Transverse colon (tissue), 4 donors: ENCODE measurements at regions not wholly inside any gene's neighbourhood (a gene's known extent, or its start where the extent isn't known, plus 50 kb on each side); places are given as distances from the start of the nearest gene placed in this dataset.

Experiments used
- DNase-seq: peaks from one replicate; pipeline ENCODE4 v3.0.0-alpha.2; 2019
- H3K27ac ChIP-seq, 4 donors: fragments of 200-600 bp; sonication (generic); 2 replicates each; pipeline ENCODE4 v1.5.1; 2016 to 2018; ENCODE audit warnings: inconsistent platforms in 4 of 4
- H3K27me3 ChIP-seq: fragments of 200-600 bp; sonication (generic); 2 replicates; pipeline ENCODE4 v1.5.1; 2017; ENCODE audit warnings: inconsistent platforms
- H3K36me3 ChIP-seq, 4 donors: fragments of 200-600 bp; sonication (generic); 2 replicates each; pipeline ENCODE4 v1.5.1; 2017 to 2019; ENCODE audit warnings: inconsistent platforms in 4 of 4
- H3K4me1 ChIP-seq, 4 donors: fragments of 200-600 bp; sonication (generic); 2 replicates each; pipeline ENCODE4 v1.5.1; 2017 to 2020; ENCODE audit warnings: inconsistent platforms in 4 of 4
- H3K4me3 ChIP-seq, 4 donors: fragments of 200-600 bp; sonication (generic); 1 replicate in 1 of 4; 2 replicates in 3 of 4; pipeline versions ENCODE4 v1.5.1 to v1.6.1; 2017 to 2019; ENCODE audit warnings: inconsistent platforms in 4 of 4
- H3K9me3 ChIP-seq, 2 donors: fragments of 200-600 bp; sonication (generic); 2 replicates each; pipeline ENCODE4 v1.5.1; 2017 to 2019; ENCODE audit warnings: inconsistent platforms in 2 of 2
- CTCF ChIP-seq, 5 experiments: fragments of 200-600 bp in 3 of 5; fragments of 450-650 bp in 2 of 5; sonication (generic) in 3 of 5; IDR thresholded peaks; 1 replicate in 2 of 5; 2 replicates in 3 of 5; pipeline ENCODE4 v1.5.1; 2016 to 2017; ENCODE audit warnings: antibody characterized with exemption in 5 of 5, inconsistent platforms in 3 of 5, mild to moderate bottlenecking in 2 of 5, moderate library complexity in 1 of 5
- EP300 ChIP-seq: sonication (generic); formaldehyde crosslinking; IDR thresholded peaks from one replicate; pipeline ENCODE4 v1.6.1; 2017; ENCODE audit warnings: antibody characterized with exemption, low read depth
- POLR2A ChIP-seq: fragments of 450-650 bp; IDR thresholded peaks from one replicate; pipeline ENCODE4 v1.6.1; 2016; ENCODE audit warnings: antibody characterized with exemption, mild to moderate bottlenecking, moderate library complexity
- POLR2AphosphoS5 ChIP-seq, 3 donors: sonication (generic); formaldehyde crosslinking; IDR thresholded peaks; one replicate each; pipeline ENCODE4 v1.6.1; 2016; ENCODE audit warnings: antibody characterized with exemption in 3 of 3
- WGBS, 2 donors: methylation state at CpG; one replicate each; pipeline ENCODE4 v1.1.5; 2018; ENCODE audit warnings: low coverage in 1 of 2; 5-methylcytosine and 5-hydroxymethylcytosine counted together
- in situ Hi-C, 4 donors: fragments of 200-750 bp; cut with MboI; loops; one replicate each; pipeline versions ENCODE4 v1.15.0 to v1.15.1; 2017; ENCODE audit warnings: low sequenced_read_pairs in 3 of 4, low pct_ligation_motif_present in 1 of 4, low pct_unique_long_range_greater_than_20kb in 1 of 4
- intact Hi-C: fragments of 100-400 bp; cut with DNase I; formaldehyde crosslinking; loops from one replicate; pipeline ENCODE4 v1.15.1; 2023; ENCODE audit warnings: low total_unique reads

DNA sequence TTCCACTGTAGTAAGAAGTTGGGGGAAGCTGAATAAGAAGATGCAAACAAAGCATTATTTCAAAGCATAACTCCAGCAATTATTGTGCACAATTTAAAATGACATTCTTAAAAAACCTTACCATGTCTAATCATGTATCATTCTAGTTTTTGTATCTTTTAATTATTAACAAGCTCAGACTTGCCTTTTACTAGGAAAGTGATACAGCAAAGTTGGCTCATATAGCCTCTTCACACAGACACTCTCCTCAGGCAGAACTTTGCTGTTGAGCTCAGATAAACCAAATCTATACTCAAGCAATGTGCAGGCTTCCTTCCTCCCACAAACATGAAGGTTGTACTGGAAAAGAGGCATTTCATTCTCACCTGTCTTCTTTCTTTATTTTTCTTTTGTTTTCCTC is 358.7 kb upstream of the EMCN start:
- H3K9me3 ChIP-seq: no peaks in the 10 kb centered on the region
- no peaks in the 10 kb centered on the region for H3K36me3 ChIP-seq

GRCh38 chr4:100875296-100876068 is 357.7 kb upstream of the EMCN start:
- no peaks in the 10 kb centered on the region for H3K27me3 ChIP-seq

More for the DNA sequence above, 358.7 kb upstream of the EMCN start:
- no peak for DNase-seq
- Histone ChIP-seq H3K27me3 (no peaks in the 10 kb centered on the region), H3K27ac (no peak overlapping the region), H3K4me3 (no peak overlapping the region), H3K4me1 (no peaks in the 10 kb centered on the region)
- in situ Hi-C loops (no loop called here), intact Hi-C loops (no loop called here)
- no peak for TF ChIP-seq POLR2A

DNA sequence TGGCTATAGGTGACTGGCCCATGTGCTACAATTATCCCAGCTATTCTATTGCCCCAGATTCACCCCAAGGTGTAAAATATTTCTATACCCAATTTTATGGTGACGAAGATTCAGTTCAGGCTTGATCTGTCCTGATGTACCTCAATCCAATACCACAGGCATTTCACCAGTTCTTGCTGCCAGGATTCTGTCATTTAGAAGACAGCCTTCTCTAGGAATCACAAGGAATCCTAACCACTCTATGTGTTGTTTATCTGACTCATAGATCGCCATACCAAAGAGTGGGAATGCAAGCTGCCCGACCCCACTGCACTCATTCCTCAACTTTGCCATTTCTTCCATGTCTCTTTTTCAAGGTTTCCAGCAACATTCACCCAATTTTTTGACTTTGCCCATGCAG is 355.0 kb upstream of the EMCN start:
- H3K9me3 ChIP-seq: no peaks in the 10 kb centered on the region
- intact Hi-C loops (no loop called here), in situ Hi-C loops (loop anchor here in 1 of 4 donors (25.0 kb wide), 1 partner anchor 111 kb away; no protein-coding TSS in a partner anchor)
- TF ChIP-seq POLR2A: no peak
- no peak for TF ChIP-seq CTCF (IDR thresholded peaks at IDR 0.05)
- no peaks in the 10 kb centered on the region for H3K27me3 ChIP-seq
- no peak overlapping the region for H3K4me3 ChIP-seq
- 93 to 95% methylated on average over 3 of the region's 3 CpGs for WGBS, 2 donors
- no peak overlapping the region for H3K27ac ChIP-seq
- DNase-seq: no peak
- H3K4me1 ChIP-seq: no peaks in the 10 kb centered on the region
- H3K36me3 ChIP-seq: no peaks in the 10 kb centered on the region

More at GRCh38 chr4:100875296-100876068, 357.7 kb upstream of the EMCN start:
- no peak overlapping the region for H3K27ac ChIP-seq
- WGBS, 2 donors: 63 to 87% methylated on average over 1 to 4 of the region's 4 CpGs
- H3K36me3 ChIP-seq: no peaks in the 10 kb centered on the region
- in situ Hi-C loops (no loop called here), intact Hi-C loops (no loop called here)
- H3K4me1 ChIP-seq: no peaks in the 10 kb centered on the region
- H3K9me3 ChIP-seq: no peaks in the 10 kb centered on the region
- TF ChIP-seq POLR2AphosphoS5 (IDR thresholded peaks at IDR 0.05) (no peak), CTCF (IDR thresholded peaks at IDR 0.05) (no peak), POLR2A (no peak), EP300 (no peak)
- H3K4me3 ChIP-seq: no peak overlapping the region
- no peak for DNase-seq

GRCh38 chr4:100870940-100871772 is 353.3 kb upstream of the EMCN start:
- intact Hi-C loops (no loop called here), in situ Hi-C loops (loop anchor here in 1 of 4 donors (25.0 kb wide), 1 partner anchor 109 kb away; no protein-coding TSS in a partner anchor)
- no peaks in the 10 kb centered on the region for H3K36me3 ChIP-seq
- no peak overlapping the region for H3K4me3 ChIP-seq
- H3K4me1 ChIP-seq: no peaks in the 10 kb centered on the region
- 94 to 100% methylated on average over 2 to 8 of the region's 8 CpGs for WGBS, 2 donors
- TF ChIP-seq EP300: no peak
- TF ChIP-seq POLR2AphosphoS5 (IDR thresholded peaks at IDR 0.05): no peak
- TF ChIP-seq POLR2A: no peak
- no peak for TF ChIP-seq CTCF (IDR thresholded peaks at IDR 0.05)
- H3K27ac ChIP-seq: no peak overlapping the region
- H3K27me3 ChIP-seq: no peaks in the 10 kb centered on the region
- no peaks in the 10 kb centered on the region for H3K9me3 ChIP-seq
- no peak for DNase-seq
